ENCODE measurements at regions not wholly inside any gene's neighbourhood (a gene's known extent, or its start where the extent isn't known, plus 50 kb on each side); places are given as distances from the start of the nearest gene placed in this dataset.

DNA sequence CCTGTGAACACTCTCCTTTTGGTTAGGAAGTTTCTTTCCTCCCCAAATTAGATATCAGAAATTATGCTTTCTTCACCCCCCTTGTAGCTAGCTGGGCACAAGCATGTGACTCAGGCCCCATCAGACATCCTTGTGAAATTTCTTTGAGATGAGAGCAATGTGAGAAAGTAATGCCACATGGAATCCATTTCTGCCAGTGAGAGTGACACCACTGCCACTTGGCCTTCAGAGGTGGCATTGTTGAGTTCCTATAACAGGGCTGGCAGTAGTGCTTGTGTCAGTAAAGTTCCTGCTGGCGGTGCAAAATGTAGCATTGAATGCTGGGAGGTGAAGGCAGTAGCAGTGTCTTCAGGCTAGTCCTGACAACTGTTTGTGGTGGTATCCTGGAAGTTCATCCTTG is 80.7 kb upstream of the ZNF280D start:
- H3K9ac ChIP-seq (ENCODE audit: insufficient read depth, low read depth, low read length), result no peak overlapping the region
- H3K27ac ChIP-seq (ENCODE audit: extremely low read length, insufficient read depth, low read length), result no peak overlapping the region
- H3K36me3 ChIP-seq (replicated peaks in 1 of 2; ENCODE audit: control insufficient read depth in 1 of 2, insufficient read depth in 2 of 2, low read length in 2 of 2), result no peaks in the 10 kb centered on the region
- no peaks in the 10 kb centered on the region for H3K9me3 ChIP-seq (ENCODE audit: low read length)
- H3K4me3 ChIP-seq (replicated peaks in 1 of 3; ENCODE audit: insufficient read depth in 1 of 3, low read depth in 2 of 3, low read length in 3 of 3), result no peak overlapping the region
- BruUV-seq (replicated peaks), result no TSS peak
- 0% methylated on average over 1 of the region's 1 CpG for WGBS (ENCODE audit: low lambda C conversion rate)
- intact Hi-C loops (cut with micrococcal nuclease; ENCODE audit: unreplicated experiment), result no loop called here
- FAIRE-seq (no peak), DNase-seq (ENCODE audit: low spot score) (no peak), ATAC-seq (no peak)
- no peak for TF ChIP-seq ELF4 (CRISPR knock-in tag; IDR thresholded peaks at IDR 0.05; ENCODE audit: borderline replicate concordance)
- H3K79me2 ChIP-seq (ENCODE audit: insufficient read depth, low read length), result no peaks in the 10 kb centered on the region
- no peak overlapping the region for H2AFZ ChIP-seq (ENCODE audit: low read length)
- POLR2A ChIA-PET, result no interaction called here
- CTCF ChIA-PET (ENCODE audit: low intra/inter-chr PET ratio, low total read pairs), result no interaction called here
- H3K4me1 ChIP-seq (ENCODE audit: insufficient read depth, low read length), result peaks cover 17% of the 10 kb centered on the region
- no peak overlapping the region for H3K4me2 ChIP-seq (ENCODE audit: low read depth, low read length)
- no peaks in the 10 kb centered on the region for H4K20me1 ChIP-seq (ENCODE audit: insufficient read depth, low read length)
- H3K27me3 ChIP-seq (ENCODE audit: control insufficient read depth in 1 of 2, insufficient read depth in 2 of 2, low read length in 2 of 2), result no peaks in the 10 kb centered on the region
- in situ Hi-C loops (cut with HindIII; ENCODE audit: extremely low pct_ligation_motif_present, low pct_unique_long_range_greater_than_20kb), result loop anchor here (25.0 kb wide), 1 partner anchor 723 kb away; no protein-coding TSS in a partner anchor

- Histone ChIP-seq H2AFZ (ENCODE audit: low read length) (no peak overlapping the region), H3K9me3 (ENCODE audit: low read length) (peaks cover 3% of the 10 kb centered on the region; the same call in 1 of the 2 replicates), H3K79me2 (ENCODE audit: insufficient read depth, low read length) (no peaks in the 10 kb centered on the region), H3K4me1 (ENCODE audit: insufficient read depth, low read length) (peaks cover 17% of the 10 kb centered on the region), H4K20me1 (ENCODE audit: insufficient read depth, low read length) (no peaks in the 10 kb centered on the region), H3K27ac (ENCODE audit: extremely low read length, insufficient read depth, low read length) (no peak overlapping the region), H3K4me3 (replicated peaks in 1 of 3; ENCODE audit: insufficient read depth in 1 of 3, low read depth in 2 of 3, low read length in 3 of 3) (no peak overlapping the region), H3K4me2 (ENCODE audit: low read depth, low read length) (no peak overlapping the region), H3K27me3 (ENCODE audit: control insufficient read depth in 1 of 2, insufficient read depth in 2 of 2, low read length in 2 of 2) (no peaks in the 10 kb centered on the region), H3K36me3 (replicated peaks in 1 of 2; ENCODE audit: control insufficient read depth in 1 of 2, insufficient read depth in 2 of 2, low read length in 2 of 2) (no peaks in the 10 kb centered on the region), H3K9ac (ENCODE audit: insufficient read depth, low read depth, low read length) (no peak overlapping the region)
- FAIRE-seq (no peak), DNase-seq (ENCODE audit: low spot score) (no peak), ATAC-seq (no peak)
- CTCF ChIA-PET (ENCODE audit: low intra/inter-chr PET ratio, low total read pairs), result no interaction called here
- TF ChIP-seq BCL6 (CRISPR knock-in tag; IDR thresholded peaks at IDR 0.05), result no peak
- in situ Hi-C loops (cut with HindIII; ENCODE audit: extremely low pct_ligation_motif_present, low pct_unique_long_range_greater_than_20kb) (loop anchor here (25.0 kb wide), 1 partner anchor 724 kb away; no protein-coding TSS in a partner anchor), intact Hi-C loops (cut with micrococcal nuclease; ENCODE audit: unreplicated experiment) (no loop called here)
- POLR2A ChIA-PET, result no interaction called here
- BruUV-seq (replicated peaks), result no TSS peak
Measured at GRCh38 chr15:56812961-56813360, 79.7 kb upstream of the ZNF280D start.

- intact Hi-C loops (cut with micrococcal nuclease; ENCODE audit: unreplicated experiment), result no loop called here
- H3K36me3 ChIP-seq (replicated peaks in 1 of 2; ENCODE audit: control insufficient read depth in 1 of 2, insufficient read depth in 2 of 2, low read length in 2 of 2), result no peaks in the 10 kb centered on the region
- no peak for ATAC-seq
- BruUV-seq (replicated peaks), result no TSS peak
- no peak overlapping the region for H3K4me2 ChIP-seq (ENCODE audit: low read depth, low read length)
- no peak overlapping the region for H3K4me3 ChIP-seq (replicated peaks in 1 of 3; ENCODE audit: insufficient read depth in 1 of 3, low read depth in 2 of 3, low read length in 3 of 3)
- in situ Hi-C loops (cut with HindIII; ENCODE audit: extremely low pct_ligation_motif_present, low pct_unique_long_range_greater_than_20kb), result loop anchor here (25.0 kb wide), 1 partner anchor 725 kb away; no protein-coding TSS in a partner anchor
- no peak for FAIRE-seq
- CTCF ChIA-PET (ENCODE audit: low intra/inter-chr PET ratio, low total read pairs), result no interaction called here
- no peak overlapping the region for H3K9ac ChIP-seq (ENCODE audit: insufficient read depth, low read depth, low read length)
- no peaks in the 10 kb centered on the region for H3K79me2 ChIP-seq (ENCODE audit: insufficient read depth, low read length)
- peaks cover 9% of the 10 kb centered on the region; the same call in 1 of the 2 replicates for H3K9me3 ChIP-seq (ENCODE audit: low read length)
- H2AFZ ChIP-seq (ENCODE audit: low read length), result no peak overlapping the region
- no peaks in the 10 kb centered on the region for H4K20me1 ChIP-seq (ENCODE audit: insufficient read depth, low read length)
- POLR2A ChIA-PET, result no interaction called here
- WGBS (ENCODE audit: low lambda C conversion rate), result 0% methylated on average over 3 of the region's 3 CpGs
- no peak overlapping the region for H3K27ac ChIP-seq (ENCODE audit: extremely low read length, insufficient read depth, low read length)
- DNase-seq (ENCODE audit: low spot score), result no peak
- H3K27me3 ChIP-seq (ENCODE audit: control insufficient read depth in 1 of 2, insufficient read depth in 2 of 2, low read length in 2 of 2), result no peaks in the 10 kb centered on the region
- peaks cover 17% of the 10 kb centered on the region for H3K4me1 ChIP-seq (ENCODE audit: insufficient read depth, low read length)
- TF ChIP-seq ZNF652 (CRISPR knock-in tag; IDR thresholded peaks at IDR 0.05; ENCODE audit: borderline replicate concordance, low read depth) (no peak), ZNF891 (CRISPR knock-in tag; IDR thresholded peaks at IDR 0.05) (no peak), ZNF138 (CRISPR knock-in tag; IDR thresholded peaks at IDR 0.05; ENCODE audit: low read depth) (no peak), RBM39 (IDR thresholded peaks at IDR 0.05; ENCODE audit: low read depth, low read length, poor library complexity, severe bottlenecking) (no peak), ZNF280B (CRISPR knock-in tag; IDR thresholded peaks at IDR 0.05; ENCODE audit: borderline replicate concordance) (no peak), ZNF75D (CRISPR knock-in tag; IDR thresholded peaks at IDR 0.05; ENCODE audit: borderline replicate concordance) (no peak)
Measured at GRCh38 chr15:56812221-56812620, 78.9 kb upstream of the ZNF280D start.
